Osteocyte (in vitro differentiated cells): ENCODE measurements at regions not wholly inside any gene's neighbourhood (a gene's known extent, or its start where the extent isn't known, plus 50 kb on each side); places are given as distances from the start of the nearest gene placed in this dataset.

Experiments used
- DNase-seq: peaks from one replicate; pipeline ENCODE4 v3.0.0; 2021; ENCODE audit warnings: mixed read lengths; ENCODE audit not compliant: unreplicated experiment; ENCODE audit errors: extremely low spot score
- H3K27ac Mint-ChIP-seq: one replicate; pipeline ENCODE4 v1.8.0; 2021; ENCODE audit warnings: mild to moderate bottlenecking, mixed read lengths; ENCODE audit not compliant: unreplicated experiment
- H3K27me3 Mint-ChIP-seq: one replicate; pipeline ENCODE4 v1.8.0; 2021; ENCODE audit warnings: mixed read lengths; ENCODE audit not compliant: unreplicated experiment
- H3K36me3 Mint-ChIP-seq: one replicate; pipeline ENCODE4 v1.8.0; 2021; ENCODE audit warnings: mixed read lengths; ENCODE audit not compliant: unreplicated experiment
- H3K4me1 Mint-ChIP-seq: one replicate; pipeline ENCODE4 v1.8.0; 2021; ENCODE audit warnings: mixed read lengths; ENCODE audit not compliant: unreplicated experiment
- H3K4me3 Mint-ChIP-seq: one replicate; pipeline ENCODE4 v1.8.0; 2021; ENCODE audit warnings: mild to moderate bottlenecking, moderate library complexity, mixed read lengths; ENCODE audit not compliant: unreplicated experiment
- H3K9me3 Mint-ChIP-seq: one replicate; pipeline ENCODE4 v1.8.0; 2021; ENCODE audit warnings: mixed read lengths; ENCODE audit not compliant: unreplicated experiment
- TF ChIP-seq, protein P1 (sequence below): fragments of 200-600 bp; sonication (generic); IDR thresholded peaks from 2 replicates; pipeline ENCODE4 v1.5.0; 2021; ENCODE audit warnings: antibody characterized with exemption, mild to moderate bottlenecking, moderate library complexity

DNA sequence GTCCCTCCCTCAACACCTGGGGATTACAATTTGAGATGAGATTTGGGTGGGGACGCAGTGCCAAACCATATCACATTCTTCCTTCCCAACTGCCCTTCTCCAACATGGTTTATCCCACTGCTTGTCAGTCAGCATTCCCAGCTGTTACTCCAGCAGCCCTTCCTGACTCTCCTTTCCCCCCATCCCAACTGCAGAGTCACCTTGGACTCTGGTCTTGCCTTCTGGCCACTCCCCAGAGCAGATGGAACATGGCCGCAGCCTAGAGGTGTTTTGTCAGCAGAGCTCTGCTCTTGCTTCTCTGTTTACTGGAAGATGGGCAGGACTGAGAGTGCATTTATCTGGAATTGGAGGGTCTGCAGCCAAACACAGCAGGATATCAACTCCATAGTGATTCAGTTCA lies 51.2 kb upstream of the MEX3C start:
- Mint-ChIP-seq H3K36me3 (no peaks in the 10 kb centered on the region), H3K27ac (no peak overlapping the region), H3K4me1 (no peaks in the 10 kb centered on the region), H3K27me3 (peaks cover 19% of the 10 kb centered on the region), H3K9me3 (no peaks in the 10 kb centered on the region), H3K4me3 (no peak overlapping the region)
- TF ChIP-seq, protein P1, sequence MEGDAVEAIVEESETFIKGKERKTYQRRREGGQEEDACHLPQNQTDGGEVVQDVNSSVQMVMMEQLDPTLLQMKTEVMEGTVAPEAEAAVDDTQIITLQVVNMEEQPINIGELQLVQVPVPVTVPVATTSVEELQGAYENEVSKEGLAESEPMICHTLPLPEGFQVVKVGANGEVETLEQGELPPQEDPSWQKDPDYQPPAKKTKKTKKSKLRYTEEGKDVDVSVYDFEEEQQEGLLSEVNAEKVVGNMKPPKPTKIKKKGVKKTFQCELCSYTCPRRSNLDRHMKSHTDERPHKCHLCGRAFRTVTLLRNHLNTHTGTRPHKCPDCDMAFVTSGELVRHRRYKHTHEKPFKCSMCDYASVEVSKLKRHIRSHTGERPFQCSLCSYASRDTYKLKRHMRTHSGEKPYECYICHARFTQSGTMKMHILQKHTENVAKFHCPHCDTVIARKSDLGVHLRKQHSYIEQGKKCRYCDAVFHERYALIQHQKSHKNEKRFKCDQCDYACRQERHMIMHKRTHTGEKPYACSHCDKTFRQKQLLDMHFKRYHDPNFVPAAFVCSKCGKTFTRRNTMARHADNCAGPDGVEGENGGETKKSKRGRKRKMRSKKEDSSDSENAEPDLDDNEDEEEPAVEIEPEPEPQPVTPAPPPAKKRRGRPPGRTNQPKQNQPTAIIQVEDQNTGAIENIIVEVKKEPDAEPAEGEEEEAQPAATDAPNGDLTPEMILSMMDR, result no peak
- DNase-seq, result no peak

- Mint-ChIP-seq H3K27me3 (peaks cover 19% of the 10 kb centered on the region), H3K9me3 (no peaks in the 10 kb centered on the region), H3K36me3 (no peaks in the 10 kb centered on the region), H3K4me3 (no peak overlapping the region), H3K4me1 (no peaks in the 10 kb centered on the region), H3K27ac (no peak overlapping the region)
- TF ChIP-seq, protein P1, result no peak
- no peak for DNase-seq
These were observed 52.5 kb upstream of the MEX3C start for GRCh38 chr18:51250006-51250405.

DNA sequence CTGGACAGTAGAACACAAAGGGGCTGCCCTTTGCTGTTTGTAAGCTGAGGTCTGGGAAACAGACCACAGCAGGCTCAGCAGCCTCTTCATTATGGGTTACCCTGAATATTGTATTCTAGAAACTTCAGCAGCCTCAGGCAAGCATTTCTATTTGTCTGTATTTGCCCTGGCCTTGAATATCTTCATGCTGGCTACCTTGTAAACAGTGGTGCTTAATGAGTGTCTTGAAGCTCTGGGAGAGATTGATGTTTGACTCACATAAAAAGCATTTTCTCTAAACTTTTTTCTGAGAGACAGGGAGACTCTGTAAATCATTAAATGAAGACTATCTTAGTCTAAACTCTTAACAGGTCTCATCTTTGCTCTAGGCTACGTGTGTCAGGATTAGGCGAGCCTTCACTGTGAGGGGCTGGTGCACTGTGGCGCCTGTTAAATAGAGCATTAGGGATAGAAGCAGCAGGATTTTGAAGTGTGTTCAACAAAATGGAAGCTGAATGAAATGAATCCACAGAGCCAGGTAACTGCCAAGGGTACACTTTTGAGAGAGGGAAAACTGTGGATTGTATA lies 53.1 kb upstream of the MEX3C start:
- H3K27me3 Mint-ChIP-seq, result peaks cover 19% of the 10 kb centered on the region
- DNase-seq, result no peak
- no peaks in the 10 kb centered on the region for H3K36me3 Mint-ChIP-seq
- no peaks in the 10 kb centered on the region for H3K4me1 Mint-ChIP-seq
- no peaks in the 10 kb centered on the region for H3K9me3 Mint-ChIP-seq
- H3K4me3 Mint-ChIP-seq, result no peak overlapping the region
- no peak overlapping the region for H3K27ac Mint-ChIP-seq
- TF ChIP-seq, protein P1, result no peak

GRCh38 chr18:51251625-51252024 lies 54.1 kb upstream of the MEX3C start:
- no peak overlapping the region for H3K27ac Mint-ChIP-seq

DNA sequence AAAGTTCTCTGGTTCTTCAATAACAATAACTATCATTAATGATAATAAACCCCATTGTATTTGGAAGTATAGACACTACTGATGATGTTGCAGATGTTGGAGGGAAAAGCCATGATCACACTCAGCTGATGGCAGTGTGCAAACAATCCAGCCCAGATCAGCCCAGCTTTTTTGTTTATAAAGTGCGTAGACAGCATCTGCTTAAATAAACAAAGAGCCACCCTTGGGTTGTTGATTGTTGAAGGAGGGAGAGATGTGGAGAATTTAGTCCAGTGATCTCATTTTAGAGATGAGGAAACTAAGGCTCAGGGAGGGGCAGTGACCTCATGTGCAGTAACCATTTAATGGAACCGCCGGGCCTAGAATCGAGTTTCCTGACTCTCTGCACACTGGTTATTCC lies 56.0 kb upstream of the MEX3C start:
- TF ChIP-seq, protein P1, result no peak
- H3K4me1 Mint-ChIP-seq, result no peaks in the 10 kb centered on the region
- no peak overlapping the region for H3K27ac Mint-ChIP-seq
- no peak overlapping the region for H3K4me3 Mint-ChIP-seq
- no peak for DNase-seq
- no peaks in the 10 kb centered on the region for H3K36me3 Mint-ChIP-seq
- H3K27me3 Mint-ChIP-seq, result peaks cover 33% of the 10 kb centered on the region
- H3K9me3 Mint-ChIP-seq, result no peaks in the 10 kb centered on the region

More at GRCh38 chr18:51251625-51252024, 54.1 kb upstream of the MEX3C start:
- Mint-ChIP-seq H3K9me3 (no peaks in the 10 kb centered on the region), H3K4me1 (no peaks in the 10 kb centered on the region), H3K4me3 (no peak overlapping the region), H3K27me3 (peaks cover 21% of the 10 kb centered on the region), H3K36me3 (no peaks in the 10 kb centered on the region)
- TF ChIP-seq, protein P1, result no peak
- no peak for DNase-seq
